ENCODE measurements at regions not wholly inside any gene's neighbourhood (a gene's known extent, or its start where the extent isn't known, plus 50 kb on each side); places are given as distances from the start of the nearest gene placed in this dataset.

DNA sequence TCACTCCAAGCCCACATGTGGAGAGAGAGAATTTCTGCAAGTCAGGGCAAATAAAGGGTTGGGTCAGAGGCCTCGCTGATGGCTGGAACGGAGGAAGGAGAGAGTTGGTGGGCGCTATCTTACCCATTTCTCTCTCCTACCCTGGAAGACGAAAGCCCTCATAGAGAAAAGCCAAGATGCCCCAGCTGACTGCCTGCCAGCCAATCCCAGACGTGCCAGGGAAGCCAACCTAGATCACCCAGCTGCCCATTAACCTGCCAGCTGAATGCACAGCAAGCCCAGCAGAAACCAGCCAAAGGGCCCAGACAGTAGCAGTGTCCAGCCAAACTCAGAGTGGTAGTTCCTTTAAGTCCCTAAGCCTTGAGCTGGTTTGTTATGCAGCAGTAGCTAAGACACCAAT, 167.0 kb upstream of the ZNF507 start:
- TF ChIP-seq, protein P1, sequence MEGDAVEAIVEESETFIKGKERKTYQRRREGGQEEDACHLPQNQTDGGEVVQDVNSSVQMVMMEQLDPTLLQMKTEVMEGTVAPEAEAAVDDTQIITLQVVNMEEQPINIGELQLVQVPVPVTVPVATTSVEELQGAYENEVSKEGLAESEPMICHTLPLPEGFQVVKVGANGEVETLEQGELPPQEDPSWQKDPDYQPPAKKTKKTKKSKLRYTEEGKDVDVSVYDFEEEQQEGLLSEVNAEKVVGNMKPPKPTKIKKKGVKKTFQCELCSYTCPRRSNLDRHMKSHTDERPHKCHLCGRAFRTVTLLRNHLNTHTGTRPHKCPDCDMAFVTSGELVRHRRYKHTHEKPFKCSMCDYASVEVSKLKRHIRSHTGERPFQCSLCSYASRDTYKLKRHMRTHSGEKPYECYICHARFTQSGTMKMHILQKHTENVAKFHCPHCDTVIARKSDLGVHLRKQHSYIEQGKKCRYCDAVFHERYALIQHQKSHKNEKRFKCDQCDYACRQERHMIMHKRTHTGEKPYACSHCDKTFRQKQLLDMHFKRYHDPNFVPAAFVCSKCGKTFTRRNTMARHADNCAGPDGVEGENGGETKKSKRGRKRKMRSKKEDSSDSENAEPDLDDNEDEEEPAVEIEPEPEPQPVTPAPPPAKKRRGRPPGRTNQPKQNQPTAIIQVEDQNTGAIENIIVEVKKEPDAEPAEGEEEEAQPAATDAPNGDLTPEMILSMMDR (IDR thresholded peaks at IDR 0.05), result no peak
- no peak for TF ChIP-seq POLR2A (IDR thresholded peaks at IDR 0.05)
